Astrocyte (in vitro differentiated cells and primary cell): ENCODE measurements at regions not wholly inside any gene's neighbourhood (a gene's known extent, or its start where the extent isn't known, plus 50 kb on each side); places are given as distances from the start of the nearest gene placed in this dataset.

Experiments
- EZH2 ChIP-seq: IDR thresholded peaks from 2 replicates; pipeline ENCODE4 v1.6.1; 2012; ENCODE audit warnings: mild to moderate bottlenecking, low read length, inconsistent platforms; ENCODE audit not compliant: insufficient read depth
- TF ChIP-seq, protein P1 (sequence below): IDR thresholded peaks from 2 replicates; pipeline ENCODE4 v1.5.1; 2011; ENCODE audit warnings: low read depth, mild to moderate bottlenecking, inconsistent platforms, low read length, moderate library complexity; ENCODE audit not compliant: insufficient read depth

DNA sequence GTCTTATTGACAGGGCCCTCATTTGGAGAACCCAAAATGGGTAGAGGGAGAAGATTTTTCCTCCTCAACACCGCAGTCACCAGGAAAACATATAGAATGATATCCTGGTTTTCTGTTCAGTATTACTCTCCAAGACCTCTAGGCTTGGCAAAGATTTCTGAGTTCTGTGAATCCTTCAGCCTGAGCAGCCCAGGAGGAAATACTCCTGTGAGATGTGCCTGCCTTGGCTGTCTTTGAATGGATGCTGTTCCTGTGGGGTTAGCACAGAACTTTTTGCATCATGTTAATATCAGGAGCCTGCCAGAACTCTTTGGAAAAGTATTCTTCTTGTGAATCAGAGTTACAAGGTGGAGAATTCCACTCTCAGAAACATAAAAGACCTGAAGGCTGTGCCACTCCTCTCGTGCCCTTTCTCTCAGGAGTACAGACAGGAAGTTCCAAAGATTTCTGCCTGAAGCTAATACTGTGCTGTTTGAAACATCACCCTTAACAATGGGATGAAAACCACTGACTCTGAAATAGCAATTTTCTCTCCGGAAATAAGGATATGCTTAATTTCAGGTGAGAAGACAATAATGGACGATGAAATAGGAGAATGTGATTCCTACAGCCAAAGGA is 520.1 kb upstream of the NBEA start:
- TF ChIP-seq, protein P1, sequence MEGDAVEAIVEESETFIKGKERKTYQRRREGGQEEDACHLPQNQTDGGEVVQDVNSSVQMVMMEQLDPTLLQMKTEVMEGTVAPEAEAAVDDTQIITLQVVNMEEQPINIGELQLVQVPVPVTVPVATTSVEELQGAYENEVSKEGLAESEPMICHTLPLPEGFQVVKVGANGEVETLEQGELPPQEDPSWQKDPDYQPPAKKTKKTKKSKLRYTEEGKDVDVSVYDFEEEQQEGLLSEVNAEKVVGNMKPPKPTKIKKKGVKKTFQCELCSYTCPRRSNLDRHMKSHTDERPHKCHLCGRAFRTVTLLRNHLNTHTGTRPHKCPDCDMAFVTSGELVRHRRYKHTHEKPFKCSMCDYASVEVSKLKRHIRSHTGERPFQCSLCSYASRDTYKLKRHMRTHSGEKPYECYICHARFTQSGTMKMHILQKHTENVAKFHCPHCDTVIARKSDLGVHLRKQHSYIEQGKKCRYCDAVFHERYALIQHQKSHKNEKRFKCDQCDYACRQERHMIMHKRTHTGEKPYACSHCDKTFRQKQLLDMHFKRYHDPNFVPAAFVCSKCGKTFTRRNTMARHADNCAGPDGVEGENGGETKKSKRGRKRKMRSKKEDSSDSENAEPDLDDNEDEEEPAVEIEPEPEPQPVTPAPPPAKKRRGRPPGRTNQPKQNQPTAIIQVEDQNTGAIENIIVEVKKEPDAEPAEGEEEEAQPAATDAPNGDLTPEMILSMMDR = no peak
- TF ChIP-seq EZH2 = no peak
